ENCODE measurements at regions not wholly inside any gene's neighbourhood (a gene's known extent, or its start where the extent isn't known, plus 50 kb on each side); places are given as distances from the start of the nearest gene placed in this dataset.
A peak's percentile ranks its signal among the peaks of the same experiment; 100 is the strongest.

DNA sequence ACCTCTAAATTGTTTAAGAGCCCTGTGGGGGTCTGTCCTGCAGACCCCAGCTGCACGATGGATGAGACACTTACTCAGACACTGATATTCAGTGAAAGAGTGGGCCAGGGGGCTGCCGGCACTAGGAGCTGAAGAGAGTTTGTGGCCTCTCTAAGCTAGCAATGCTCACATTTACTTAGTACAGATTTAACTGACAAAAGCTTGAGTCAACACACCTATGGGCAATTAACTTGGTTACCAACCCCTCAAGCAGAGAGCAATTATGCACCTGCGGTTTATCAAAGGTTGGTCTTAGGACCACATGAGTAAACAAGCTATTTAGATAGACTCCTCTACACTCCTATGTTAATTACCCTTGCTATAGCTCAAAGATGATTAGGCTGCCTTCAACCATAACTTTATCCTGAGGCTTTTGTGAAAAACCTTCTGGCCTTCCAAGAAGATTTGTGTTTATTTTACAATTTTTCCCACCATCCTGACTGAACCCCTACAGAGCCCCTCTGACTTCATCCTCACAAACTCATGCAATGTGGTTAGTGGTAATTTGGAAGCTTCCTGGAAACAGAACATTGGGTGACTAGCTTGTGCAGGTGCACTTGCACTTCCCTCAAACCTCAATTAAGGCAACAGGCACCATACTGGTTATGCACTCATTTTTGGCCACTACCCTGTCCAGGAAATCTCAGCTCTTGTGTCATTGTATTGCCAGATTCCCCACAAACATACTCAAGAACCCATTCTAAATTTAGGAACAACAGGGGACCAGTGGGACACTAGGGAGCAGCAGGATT is 234.4 kb upstream of the ITM2A start:
- Histone ChIP-seq H3K27me3 (ENCODE audit: control insufficient read depth, insufficient read depth, low read length, poor library complexity, severe bottlenecking) (no peaks in the 10 kb centered on the region), H3K36me3 (ENCODE audit: control insufficient read depth, insufficient read depth, low read length) (no peaks in the 10 kb centered on the region), H3K4me1 (ENCODE audit: control insufficient read depth, insufficient read depth, low read length) (no peaks in the 10 kb centered on the region), H3K9ac (ENCODE audit: extremely low read depth, low read length, poor library complexity, severe bottlenecking) (no peak overlapping the region), H3K4me3 (ENCODE audit: low read length) (peak overlapping the region; percentile 56), H3K27ac (ENCODE audit: low read depth, low read length) (no peak overlapping the region), H3K9me3 (ENCODE audit: control insufficient read depth, low read length) (no peaks in the 10 kb centered on the region)
- Mint-ChIP-seq H3K27me3 (ENCODE audit: insufficient read depth) (peaks cover 67% of the 10 kb centered on the region), H3K27ac (peak overlapping the region; percentile 39), H3K36me3 (ENCODE audit: low read depth) (no peaks in the 10 kb centered on the region), H3K9me3 (peaks cover 45% of the 10 kb centered on the region), H3K4me1 (peaks cover 4% of the 10 kb centered on the region), H3K4me3 (peak overlapping the region; percentile 28)
- DNase-seq = no peak
- TF ChIP-seq, protein P1, sequence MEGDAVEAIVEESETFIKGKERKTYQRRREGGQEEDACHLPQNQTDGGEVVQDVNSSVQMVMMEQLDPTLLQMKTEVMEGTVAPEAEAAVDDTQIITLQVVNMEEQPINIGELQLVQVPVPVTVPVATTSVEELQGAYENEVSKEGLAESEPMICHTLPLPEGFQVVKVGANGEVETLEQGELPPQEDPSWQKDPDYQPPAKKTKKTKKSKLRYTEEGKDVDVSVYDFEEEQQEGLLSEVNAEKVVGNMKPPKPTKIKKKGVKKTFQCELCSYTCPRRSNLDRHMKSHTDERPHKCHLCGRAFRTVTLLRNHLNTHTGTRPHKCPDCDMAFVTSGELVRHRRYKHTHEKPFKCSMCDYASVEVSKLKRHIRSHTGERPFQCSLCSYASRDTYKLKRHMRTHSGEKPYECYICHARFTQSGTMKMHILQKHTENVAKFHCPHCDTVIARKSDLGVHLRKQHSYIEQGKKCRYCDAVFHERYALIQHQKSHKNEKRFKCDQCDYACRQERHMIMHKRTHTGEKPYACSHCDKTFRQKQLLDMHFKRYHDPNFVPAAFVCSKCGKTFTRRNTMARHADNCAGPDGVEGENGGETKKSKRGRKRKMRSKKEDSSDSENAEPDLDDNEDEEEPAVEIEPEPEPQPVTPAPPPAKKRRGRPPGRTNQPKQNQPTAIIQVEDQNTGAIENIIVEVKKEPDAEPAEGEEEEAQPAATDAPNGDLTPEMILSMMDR (conservative IDR thresholded peaks at IDR 0.05) = no peak
- WGBS, 2 experiments (ENCODE audit: insufficient coverage in 1 of 2, insufficient read length in 1 of 2) = 14% methylated on average over 3 of the region's 3 CpGs; no CpG with 5 or more reads in 1 of the 2 experiments

GRCh38 chrX:79592259-79592658 is 225.1 kb upstream of the ITM2A start:
- no peaks in the 10 kb centered on the region for H3K27me3 ChIP-seq (ENCODE audit: control insufficient read depth, insufficient read depth, low read length, poor library complexity, severe bottlenecking)
- peaks cover 14% of the 10 kb centered on the region for H3K27me3 Mint-ChIP-seq (ENCODE audit: insufficient read depth)
- H3K4me1 Mint-ChIP-seq = no peaks in the 10 kb centered on the region

GRCh38 chrX:79588233-79588632 is 221.1 kb upstream of the ITM2A start:
- no peaks in the 10 kb centered on the region for H3K36me3 ChIP-seq (ENCODE audit: control insufficient read depth, insufficient read depth, low read length)
- DNase-seq = no peak
- H3K9me3 Mint-ChIP-seq = peaks cover 66% of the 10 kb centered on the region
- H3K27me3 Mint-ChIP-seq (ENCODE audit: insufficient read depth) = peaks cover 1% of the 10 kb centered on the region
- H3K9me3 ChIP-seq (ENCODE audit: control insufficient read depth, low read length) = no peaks in the 10 kb centered on the region
- TF ChIP-seq, protein P1 (conservative IDR thresholded peaks at IDR 0.05) = no peak
- no peaks in the 10 kb centered on the region for H3K27me3 ChIP-seq (ENCODE audit: control insufficient read depth, insufficient read depth, low read length, poor library complexity, severe bottlenecking)
- no peak overlapping the region for H3K27ac Mint-ChIP-seq
- H3K4me1 Mint-ChIP-seq = no peaks in the 10 kb centered on the region
- no peak overlapping the region for H3K9ac ChIP-seq (ENCODE audit: extremely low read depth, low read length, poor library complexity, severe bottlenecking)
- H3K4me1 ChIP-seq (ENCODE audit: control insufficient read depth, insufficient read depth, low read length) = no peaks in the 10 kb centered on the region
- no peaks in the 10 kb centered on the region for H3K36me3 Mint-ChIP-seq (ENCODE audit: low read depth)
- no peak overlapping the region for H3K4me3 ChIP-seq (ENCODE audit: low read length)
- H3K4me3 Mint-ChIP-seq = no peak overlapping the region
- no peak overlapping the region for H3K27ac ChIP-seq (ENCODE audit: low read depth, low read length)

More at GRCh38 chrX:79592259-79592658, 225.1 kb upstream of the ITM2A start:
- Histone ChIP-seq H3K27ac (ENCODE audit: low read depth, low read length) (no peak overlapping the region), H3K36me3 (ENCODE audit: control insufficient read depth, insufficient read depth, low read length) (no peaks in the 10 kb centered on the region), H3K4me1 (ENCODE audit: control insufficient read depth, insufficient read depth, low read length) (no peaks in the 10 kb centered on the region), H3K4me3 (ENCODE audit: low read length) (no peak overlapping the region), H3K9me3 (ENCODE audit: control insufficient read depth, low read length) (no peaks in the 10 kb centered on the region), H3K9ac (ENCODE audit: extremely low read depth, low read length, poor library complexity, severe bottlenecking) (no peak overlapping the region)
- 56% methylated on average over 2 of the region's 3 CpGs; no CpG with 5 or more reads in 1 of the 2 experiments for WGBS, 2 experiments (ENCODE audit: insufficient coverage in 1 of 2, insufficient read length in 1 of 2)
- Mint-ChIP-seq H3K9me3 (peaks cover 52% of the 10 kb centered on the region), H3K27ac (no peak overlapping the region), H3K4me3 (no peak overlapping the region), H3K36me3 (ENCODE audit: low read depth) (no peaks in the 10 kb centered on the region)
- DNase-seq = no peak
- TF ChIP-seq, protein P1 (conservative IDR thresholded peaks at IDR 0.05) = peak; percentile 65
